Right kidney (tissue), 1 donor: ENCODE measurements at regions not wholly inside any gene's neighbourhood (a gene's known extent, or its start where the extent isn't known, plus 50 kb on each side); places are given as distances from the start of the nearest gene placed in this dataset.
"Not testable (repeated sequence)": the region's sequence is repeated elsewhere in the genome, so short reads cannot be mapped to it uniquely, and the experiment has no call there.

Source experiments
- DNase-seq: peaks from one replicate; pipeline ENCODE4 v3.0.0-alpha.2; 2016

DNA sequence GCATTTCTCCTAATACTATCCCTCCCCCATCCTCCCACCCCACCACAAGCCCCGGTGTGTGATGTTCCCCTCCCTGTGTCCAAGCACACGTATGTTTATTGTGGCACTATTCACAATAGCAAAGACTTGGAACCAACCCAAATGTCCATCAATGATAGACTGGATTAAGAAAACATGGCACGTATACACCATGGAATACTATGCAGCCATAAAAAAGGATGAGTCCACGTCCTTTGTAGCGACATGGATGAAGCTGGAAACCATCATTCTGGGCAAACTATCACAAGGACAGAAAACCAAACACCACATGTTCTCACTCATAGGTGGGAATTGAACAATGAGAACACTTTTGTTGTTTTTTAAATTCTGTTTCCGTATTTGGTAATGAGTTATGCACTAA is 2294.6 kb upstream of the AGA start:
- DNase-seq, result not testable (repeated sequence)

- DNase-seq, result no peak
Observed at GRCh38 chr4:179738822-179739221, 2296.6 kb upstream of the AGA start.

DNA sequence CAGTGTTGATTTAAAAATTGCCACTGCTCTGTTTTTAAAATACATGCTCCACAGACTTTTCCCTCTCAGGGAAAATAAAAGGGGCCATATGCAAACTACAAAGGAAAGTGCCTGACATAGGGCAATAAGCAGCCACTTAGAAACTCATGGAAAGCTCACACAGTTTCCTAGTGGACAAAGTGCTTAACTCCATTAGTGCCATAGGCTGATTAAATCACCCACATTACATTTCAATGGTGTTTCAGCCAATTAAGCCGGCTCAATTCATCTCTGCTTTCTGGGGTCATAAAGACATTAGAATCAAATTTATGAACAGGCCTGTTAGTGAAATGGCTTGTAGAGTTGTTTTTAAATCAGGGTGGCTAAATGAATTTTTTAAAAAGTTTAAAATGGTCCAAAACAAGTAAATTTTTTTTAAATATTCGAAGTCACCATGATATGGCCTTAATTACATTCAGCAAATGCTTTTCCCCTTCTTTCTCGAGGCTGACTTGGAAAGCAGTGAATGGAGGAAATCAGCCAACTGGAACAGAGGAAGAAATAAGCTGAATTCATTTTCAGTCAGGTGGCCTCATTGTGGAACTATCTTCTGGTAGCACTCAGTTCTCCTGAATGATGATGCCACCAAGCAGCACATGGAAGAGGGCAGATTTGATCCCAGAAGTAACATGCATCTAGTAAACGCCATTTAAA is 2305.1 kb upstream of the AGA start:
- DNase-seq, result no peak

- no peak for DNase-seq
Observed at GRCh38 chr4:179748837-179749236, 2306.6 kb upstream of the AGA start.

GRCh38 chr4:179750374-179750773 is 2308.1 kb upstream of the AGA start:
- DNase-seq, result no peak

GRCh38 chr4:179751669-179752068 is 2309.4 kb upstream of the AGA start:
- no peak for DNase-seq

DNA sequence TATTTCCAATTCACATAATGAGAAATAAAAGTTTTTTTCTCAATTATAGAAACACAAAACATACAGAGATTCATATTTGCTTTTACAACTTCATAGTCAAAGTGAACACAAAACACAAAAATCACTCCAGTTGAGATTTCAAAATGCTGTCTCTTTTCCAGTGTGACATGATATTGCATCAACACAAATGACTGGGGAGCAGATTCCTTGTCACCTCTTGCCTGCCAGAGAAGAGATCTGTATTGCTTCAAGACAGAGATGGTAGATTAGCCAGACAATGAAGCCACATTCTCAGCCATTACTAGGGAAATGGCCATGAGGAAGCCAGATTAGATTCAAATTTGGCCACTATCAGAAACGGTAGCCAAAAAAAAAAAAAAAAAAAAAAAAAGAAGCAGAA is 2313.1 kb upstream of the AGA start:
- DNase-seq, result no peak

DNA sequence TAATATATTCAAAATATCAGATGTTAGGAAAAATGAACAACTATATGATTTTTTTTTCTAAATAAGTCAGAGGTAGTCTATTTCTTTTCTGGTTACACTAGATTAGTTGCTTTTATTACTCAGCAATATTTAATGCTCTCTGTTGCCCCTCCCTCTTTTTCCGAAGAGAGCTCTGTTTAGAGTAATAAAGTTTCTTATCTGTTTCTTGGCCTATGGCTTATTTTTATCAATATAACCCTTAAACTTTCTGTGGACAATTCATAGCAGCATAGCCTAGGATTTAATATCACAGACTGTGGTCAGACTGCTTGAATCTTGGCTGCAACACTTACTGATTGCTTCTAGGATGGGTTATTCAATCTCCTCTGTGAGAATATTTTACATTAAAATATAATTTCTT is 2315.4 kb upstream of the AGA start:
- no peak for DNase-seq

DNA sequence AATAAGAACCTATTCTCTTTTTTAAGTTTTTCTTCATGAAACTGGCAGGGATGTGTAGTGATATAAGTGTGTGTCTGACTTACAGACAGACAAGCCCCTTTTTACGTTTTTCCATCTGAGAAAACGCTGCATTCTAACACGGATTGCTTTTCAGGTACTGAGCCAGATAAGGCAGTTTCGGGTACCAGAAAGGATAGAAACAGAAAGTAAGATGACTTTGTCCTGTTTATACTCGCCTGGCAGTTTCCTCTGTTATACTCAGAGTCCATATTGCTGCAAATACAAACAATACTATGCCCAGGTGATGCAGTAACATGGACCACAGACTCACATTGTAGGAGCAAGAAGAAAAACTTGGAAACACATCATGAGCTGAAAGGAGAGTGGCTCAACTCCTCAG is 2320.6 kb upstream of the AGA start:
- no peak for DNase-seq

DNA sequence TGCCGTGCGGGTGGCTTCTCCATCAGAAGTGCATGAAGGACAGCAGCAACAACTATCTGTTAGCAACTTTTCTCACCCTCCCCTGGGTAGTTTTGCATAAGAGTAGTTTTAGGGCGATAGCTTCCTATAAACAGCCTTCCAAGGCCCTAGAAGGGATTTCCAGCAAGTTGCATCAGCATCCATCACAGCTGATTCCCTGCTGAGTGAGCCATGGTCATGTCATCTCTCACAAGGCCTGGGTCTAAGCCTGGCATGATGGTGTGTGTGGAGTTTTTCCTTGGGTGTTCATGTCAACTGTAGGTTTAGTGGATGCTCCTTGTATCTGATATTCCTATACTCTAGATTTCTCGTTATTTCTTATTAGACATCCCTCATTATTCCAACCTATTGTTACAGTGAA is 2324.7 kb upstream of the AGA start:
- DNase-seq, result no peak

DNA sequence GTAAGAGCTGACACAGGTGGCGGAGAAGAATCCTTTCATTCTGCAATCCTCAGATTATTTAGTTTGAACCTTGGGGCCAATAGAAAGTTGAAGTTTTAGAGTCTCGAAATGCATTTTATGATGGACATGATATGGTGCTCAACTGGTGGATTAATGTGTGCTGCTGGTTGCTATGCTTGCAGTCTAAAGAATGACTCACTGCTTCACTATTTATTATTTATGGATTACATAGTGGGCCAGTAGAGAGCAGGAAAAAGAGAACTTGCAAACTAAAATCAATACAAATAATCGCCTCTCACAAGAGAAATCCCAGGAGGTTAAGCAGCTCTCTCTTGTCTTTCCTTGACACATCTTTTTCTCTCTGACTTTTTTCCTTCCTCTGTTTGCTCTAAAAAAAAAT is 2326.8 kb upstream of the AGA start:
- no peak for DNase-seq

- DNase-seq, result no peak
Observed at GRCh38 chr4:179797738-179798137, 2355.5 kb upstream of the AGA start.

DNA sequence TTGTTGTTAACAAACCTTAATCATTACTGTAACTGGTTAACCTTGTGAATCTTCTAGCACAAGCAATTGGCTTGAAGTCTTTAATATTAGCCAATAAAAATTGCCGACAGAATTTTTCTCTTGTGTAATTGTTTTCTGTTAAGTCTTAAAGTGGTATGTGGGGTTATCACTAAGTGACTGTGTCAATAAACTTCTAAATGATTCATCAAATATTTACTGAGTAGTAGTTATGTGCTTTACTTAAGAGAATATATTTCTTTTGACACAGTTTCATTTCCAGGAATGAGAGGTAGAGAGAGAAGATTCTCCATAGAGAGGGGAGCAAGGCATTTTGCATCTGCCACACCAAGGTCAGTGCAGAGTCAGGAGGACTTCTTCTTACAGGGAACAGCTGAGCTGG is 2361.6 kb upstream of the AGA start:
- no peak for DNase-seq

DNA sequence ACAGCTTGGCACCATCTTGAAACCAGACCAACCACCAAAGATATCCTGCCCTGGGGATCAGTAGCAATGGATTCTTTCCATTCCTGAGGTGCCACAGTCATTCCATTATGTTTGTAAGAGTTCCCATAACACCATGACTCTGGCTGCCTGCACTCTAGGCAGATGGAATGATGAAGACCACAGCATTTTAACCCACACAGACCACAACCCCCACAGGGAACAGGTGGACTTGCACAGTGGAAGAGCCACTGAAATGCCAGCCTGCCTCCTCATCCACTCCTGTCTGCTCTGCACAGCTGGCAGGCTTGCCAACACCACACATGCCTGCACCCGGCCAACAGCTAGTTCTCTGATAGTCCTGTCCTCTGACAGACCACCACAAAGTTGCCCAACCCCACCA is 2362.2 kb upstream of the AGA start:
- DNase-seq, result no peak

GRCh38 chr4:179817317-179817716 is 2375.1 kb upstream of the AGA start:
- DNase-seq, result no peak

- DNase-seq, result no peak
Observed at GRCh38 chr4:179823342-179823741, 2381.1 kb upstream of the AGA start.

DNA sequence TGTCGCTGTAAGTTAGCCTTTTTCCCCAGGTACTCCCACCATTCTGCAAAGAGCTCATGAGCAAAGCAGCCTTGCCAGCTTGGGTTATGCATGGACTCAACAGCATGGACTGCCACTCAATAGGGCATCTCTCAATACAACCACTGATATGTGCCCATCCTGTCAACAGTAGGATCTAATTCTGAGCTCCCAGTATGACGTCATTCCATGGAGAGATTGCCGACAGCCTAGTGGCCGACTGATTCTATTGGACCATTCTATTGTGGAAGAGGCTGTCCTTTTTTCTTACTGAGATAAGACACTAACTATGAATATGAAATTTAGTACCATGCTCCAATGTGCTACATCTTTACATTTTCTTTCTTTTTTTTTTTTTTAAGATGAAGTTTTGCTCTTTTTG is 2389.0 kb upstream of the AGA start:
- no peak for DNase-seq

DNA sequence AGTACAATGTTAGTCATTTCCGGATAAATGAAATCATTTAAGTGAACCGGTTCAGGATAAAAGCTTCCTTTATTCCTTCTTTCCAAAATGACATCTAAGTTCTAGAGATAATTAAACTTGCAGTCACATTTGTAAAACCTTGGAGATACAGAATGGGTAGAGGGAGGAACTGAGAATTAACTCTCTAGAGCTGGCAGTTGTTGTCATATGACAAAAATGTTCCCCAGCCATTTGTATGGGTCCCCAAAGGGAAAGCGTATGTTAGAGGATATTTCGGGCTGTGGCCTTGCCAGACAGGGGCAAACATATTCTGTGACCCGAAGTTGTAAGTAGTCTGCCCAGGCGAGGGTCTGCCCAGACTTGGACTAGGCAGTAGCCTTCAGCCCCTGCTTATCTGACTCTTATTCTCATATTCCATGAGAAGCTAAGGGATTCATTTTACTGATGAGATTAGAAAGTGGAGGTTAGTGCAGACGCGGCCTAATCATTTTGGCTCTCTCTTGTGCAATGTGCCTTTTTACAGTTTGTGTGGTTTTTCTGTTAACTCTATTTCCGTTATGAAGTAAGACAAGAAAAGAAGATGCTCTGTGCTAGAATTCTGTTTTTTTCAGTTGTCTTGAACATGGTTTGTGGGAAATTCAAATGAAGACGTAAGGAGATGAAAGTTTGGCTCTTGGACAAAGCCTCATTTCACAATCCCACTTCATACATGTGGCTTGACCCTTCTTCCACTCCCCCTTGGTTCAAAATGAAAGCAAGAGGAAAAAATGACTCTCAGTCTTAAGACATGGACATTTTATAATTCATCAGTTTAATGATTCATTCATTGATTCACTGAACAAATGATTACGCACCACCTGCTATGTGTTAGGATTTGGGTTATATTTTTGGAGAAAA is 2394.2 kb upstream of the AGA start:
- DNase-seq, result no peak

DNA sequence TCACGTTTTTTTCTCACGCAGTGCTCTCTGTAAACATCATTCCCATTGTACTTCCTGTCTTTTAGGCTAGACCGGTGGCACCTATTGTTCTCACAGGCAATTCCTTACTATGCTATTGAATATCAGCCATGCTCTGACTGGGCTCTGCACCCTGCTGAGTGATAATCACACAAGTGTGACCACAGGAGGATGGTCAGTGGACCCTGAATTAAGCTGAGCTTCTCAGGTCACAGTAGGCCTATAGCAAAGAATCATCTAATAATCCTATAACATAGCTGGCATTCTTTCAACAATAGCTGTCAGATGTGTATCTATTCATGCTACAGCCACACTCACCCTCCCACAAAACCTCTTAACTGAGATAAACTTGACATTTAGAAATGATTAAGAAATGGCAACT is 2399.8 kb upstream of the TENM3 start:
- no peak for DNase-seq

DNA sequence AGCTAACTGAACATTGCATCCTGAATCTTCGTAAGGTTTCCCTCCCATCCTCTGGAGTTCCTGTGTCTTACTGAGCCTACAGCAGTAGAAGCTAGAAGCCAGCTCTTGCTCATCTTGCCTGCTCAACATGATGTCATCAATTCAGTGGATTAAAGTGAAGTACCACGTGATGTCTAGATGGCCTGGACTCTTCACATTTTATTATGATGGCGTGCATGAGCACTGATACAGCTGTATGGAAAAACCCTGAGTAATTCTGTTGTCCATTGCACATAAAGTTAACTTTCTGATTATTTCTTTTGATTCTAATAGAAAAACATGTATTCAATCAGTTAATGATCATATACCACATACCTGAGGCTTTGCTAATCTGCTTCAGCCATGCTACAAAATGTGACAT is 2387.7 kb upstream of the TENM3 start:
- no peak for DNase-seq

- DNase-seq, result no peak
Observed at GRCh38 chr4:179858221-179858620, 2385.0 kb upstream of the TENM3 start.

DNA sequence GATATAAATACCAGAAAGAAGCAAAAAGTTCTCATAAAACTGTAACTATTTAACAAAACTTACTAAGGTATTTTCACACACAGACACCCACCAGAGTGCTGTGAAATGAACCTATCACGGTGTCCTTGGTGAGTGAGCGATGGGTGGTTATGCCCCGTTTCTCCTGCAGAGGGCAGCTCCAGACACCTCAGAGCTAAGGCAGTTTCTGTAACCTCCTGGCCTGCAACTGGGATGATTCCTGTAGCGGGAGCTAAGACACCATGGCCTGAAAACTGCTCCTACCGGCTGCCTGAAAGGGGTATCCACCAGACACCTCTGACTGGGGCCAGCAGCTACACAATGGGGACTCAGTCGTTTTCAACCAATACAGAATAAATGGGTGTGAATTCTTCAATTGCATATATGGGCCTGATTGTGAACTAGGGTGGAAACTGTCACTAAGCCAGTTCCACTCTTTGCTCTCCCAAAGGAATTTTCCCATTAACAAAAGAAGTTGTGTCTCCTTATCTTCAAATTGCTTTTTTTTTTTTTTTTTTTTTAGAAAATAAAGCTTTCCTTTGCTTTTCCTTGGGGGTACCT is 2375.8 kb upstream of the TENM3 start:
- DNase-seq, result peak; percentile 27

DNA sequence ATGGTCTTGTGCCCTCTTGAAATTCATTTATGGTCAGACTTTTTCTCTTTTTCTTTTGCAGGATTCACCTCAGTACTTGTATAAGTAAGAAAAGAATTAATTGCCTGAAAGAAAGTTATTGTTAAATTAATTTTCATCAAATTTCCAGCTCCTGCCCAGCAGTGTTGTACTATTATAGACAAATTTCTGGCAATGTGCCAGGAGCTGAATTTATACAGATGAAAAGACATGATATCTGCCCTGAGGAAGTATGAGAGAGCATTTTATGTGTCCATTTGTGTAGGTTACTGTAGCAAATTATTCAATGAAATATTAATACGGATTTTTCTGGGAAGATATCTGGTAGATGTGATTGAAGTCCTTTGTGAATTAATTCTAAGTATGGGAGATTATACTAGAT is 2371.5 kb upstream of the TENM3 start:
- no peak for DNase-seq

DNA sequence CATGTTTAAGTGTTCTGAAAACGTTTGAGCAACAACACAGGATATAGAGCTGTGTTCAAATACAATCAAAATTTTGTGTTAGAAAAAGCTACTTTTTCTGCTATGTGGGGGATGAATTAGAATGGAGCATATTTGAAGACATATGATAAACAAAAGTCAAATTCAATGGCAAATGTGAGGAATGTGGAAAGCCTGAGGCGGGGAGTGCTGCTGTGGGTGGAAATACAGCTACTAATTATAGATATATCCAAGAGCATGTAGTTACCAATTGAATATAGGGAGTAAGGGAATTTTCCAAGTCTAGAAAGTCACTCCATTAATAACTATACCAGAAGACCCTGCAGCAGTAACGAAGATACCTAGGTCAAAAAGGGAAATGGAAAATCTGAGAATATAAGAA is 2370.4 kb upstream of the TENM3 start:
- no peak for DNase-seq
